HepG2 (cell line): ENCODE measurements at regions not wholly inside any gene's neighbourhood (a gene's known extent, or its start where the extent isn't known, plus 50 kb on each side); places are given as distances from the start of the nearest gene placed in this dataset.

Experiments used
- ATAC-seq: fragments of 200-7000 bp; cut with Tn5 transposase; 3 replicates; pipeline ENCODE4 v1.9.1; 2020; ENCODE audit warnings: mild to moderate bottlenecking, moderate library complexity
- BruUV-seq: library from RNA; stranded (reverse); fragments of 400-500 nt; replicated peaks from 2 replicates; lab custom pipeline; 2021; lab: Mats Ljungman, UMichigan
- CTCF ChIA-PET: fragments of 300-600 bp; formaldehyde crosslinking; extraction: SDS; loops from one replicate; lab custom pipeline; 2021; ENCODE audit warnings: low total read pairs, inconsistent platforms, low intra/inter-chr PET ratio; lab: Yijun Ruan, JAX
- POLR2A ChIA-PET: fragments of 350-600 bp; sonication (Branson Sonifier 250); formaldehyde crosslinking; loops from one replicate; lab custom pipeline; 2020; ENCODE audit warnings: antibody characterized with exemption, inconsistent platforms; lab: Yijun Ruan, JAX
- DNase-seq: peaks from one replicate; pipeline ENCODE4 v3.0.0-alpha.2; 2015; ENCODE audit warnings: low spot score
- FAIRE-seq: peaks from 3 replicates; lab custom pipeline; 2011; peaks lifted over from hg19 to GRCh38; lab: Jason Lieb, UNC
- H2AFZ ChIP-seq: one replicate; pipeline ENCODE4 v1.6.1; 2011; ENCODE audit warnings: low read length, inconsistent platforms
- H3K27ac ChIP-seq: fragments of 300-600 bp; 3 replicates; pipeline ENCODE4 v1.8.0; 2011; ENCODE audit warnings: mixed run types, mild to moderate bottlenecking, mixed read lengths, low read length, inconsistent platforms; ENCODE audit not compliant: insufficient read depth; ENCODE audit errors: extremely low read length
- H3K27me3 ChIP-seq, 2 experiments: fragments of 200-600 bp in 1 of 2; 2 replicates in 1 of 2; 3 replicates in 1 of 2; pipeline versions ENCODE4 v1.6.0 to v1.8.0; 2011; ENCODE audit warnings: low read length in 2 of 2, mild to moderate bottlenecking in 2 of 2, moderate library complexity in 2 of 2, inconsistent platforms in 1 of 2; ENCODE audit not compliant: insufficient read depth in 2 of 2, control insufficient read depth in 1 of 2
- H3K36me3 ChIP-seq, 2 experiments: fragments of 200-600 bp in 1 of 2; replicated peaks in 1 of 2; 2 replicates in 1 of 2; 3 replicates in 1 of 2; pipeline versions ENCODE4 v1.5.1 to v1.8.0; 2011; ENCODE audit warnings: low read length in 2 of 2, inconsistent platforms in 1 of 2; ENCODE audit not compliant: insufficient read depth in 2 of 2, control insufficient read depth in 1 of 2
- H3K4me1 ChIP-seq: 2 replicates; pipeline ENCODE4 v1.5.1; 2012; ENCODE audit warnings: low read length, inconsistent platforms; ENCODE audit not compliant: insufficient read depth
- H3K4me2 ChIP-seq: 2 replicates; pipeline ENCODE4 v1.6.0; 2011; ENCODE audit warnings: low read depth, low read length, inconsistent platforms
- H3K4me3 ChIP-seq, 3 experiments: fragments of 200-600 bp in 1 of 3; sonication (generic), shearing (Covaris generic) in 1 of 3; replicated peaks in 1 of 3; 2 replicates each; pipeline ENCODE4 v1.5.1; 2011 to 2016; ENCODE audit warnings: low read length in 3 of 3, inconsistent platforms in 2 of 3, low read depth in 2 of 3, mild to moderate bottlenecking in 2 of 3, control low read depth in 1 of 3, mixed read lengths in 1 of 3; ENCODE audit not compliant: insufficient read depth in 1 of 3
- H3K79me2 ChIP-seq: one replicate; pipeline ENCODE4 v1.6.1; 2011; ENCODE audit warnings: low read length, inconsistent platforms; ENCODE audit not compliant: insufficient read depth
- H3K9ac ChIP-seq: 2 replicates; pipeline ENCODE4 v1.6.0; 2011; ENCODE audit warnings: mild to moderate bottlenecking, low read depth, low read length, inconsistent platforms; ENCODE audit not compliant: insufficient read depth
- H3K9me3 ChIP-seq: 2 replicates; pipeline ENCODE4 v1.5.1; 2012; ENCODE audit warnings: mild to moderate bottlenecking, low read length
- H4K20me1 ChIP-seq: 2 replicates; pipeline ENCODE4 v1.6.0; 2011; ENCODE audit warnings: inconsistent platforms, mild to moderate bottlenecking, low read length, moderate library complexity; ENCODE audit not compliant: insufficient read depth
- ATF7-NPFF ChIP-seq: sonication (generic); formaldehyde crosslinking; IDR thresholded peaks from 2 replicates; pipeline ENCODE4 v1.8.1; 2023; ENCODE audit warnings: mild to moderate bottlenecking, low read depth, missing genetic modification reagents, moderate library complexity
- FOXO4 ChIP-seq: sonication (generic); formaldehyde crosslinking; conservative IDR thresholded peaks from 2 replicates; pipeline ENCODE4 v1.8.1; 2023; ENCODE audit warnings: missing genetic modification reagents
- HOXA7 ChIP-seq: sonication (generic); formaldehyde crosslinking; IDR thresholded peaks from 2 replicates; pipeline ENCODE4 v1.8.1; 2022; ENCODE audit warnings: mild to moderate bottlenecking, missing genetic modification reagents, moderate library complexity
- NFKB2 ChIP-seq: sonication (generic); formaldehyde crosslinking; IDR thresholded peaks from 2 replicates; pipeline ENCODE4 v1.4.0; 2020; ENCODE audit warnings: missing genetic modification reagents, borderline replicate concordance
- NFYB ChIP-seq: sonication (generic); formaldehyde crosslinking; IDR thresholded peaks from 2 replicates; pipeline ENCODE4 v1.4.0; 2020; ENCODE audit warnings: missing genetic modification reagents
- SRSF1 ChIP-seq: fragments of 200-400 bp; formaldehyde crosslinking; optimal IDR thresholded peaks from 2 replicates; pipeline ENCODE3; 2017; ENCODE audit warnings: mild to moderate bottlenecking, low read depth, low read length, moderate library complexity
- ZBTB49 ChIP-seq: sonication (generic); formaldehyde crosslinking; IDR thresholded peaks from 2 replicates; pipeline ENCODE4 v1.4.0; 2020; ENCODE audit warnings: missing genetic modification reagents, borderline replicate concordance
- ZNF780A ChIP-seq: sonication (generic); formaldehyde crosslinking; IDR thresholded peaks from 2 replicates; pipeline ENCODE4 v1.8.0; 2022; ENCODE audit warnings: mild to moderate bottlenecking, missing genetic modification reagents, moderate library complexity
- WGBS: methylation state at CpG from one replicate; pipeline ENCODE4 v1.1.6; 2017; ENCODE audit warnings: low lambda C conversion rate; 5-methylcytosine and 5-hydroxymethylcytosine counted together
- in situ Hi-C: cut with HindIII; loops from 2 replicates; pipeline ENCODE4 v1.10.0; 2017; ENCODE audit warnings: low pct_unique_long_range_greater_than_20kb; ENCODE audit not compliant: extremely low pct_ligation_motif_present
- intact Hi-C: fragments of 100-400 bp; cut with micrococcal nuclease; formaldehyde crosslinking; loops from one replicate; pipeline ENCODE4 v1.10.0; 2022; ENCODE audit not compliant: unreplicated experiment
- TF ChIP-seq, protein P1 (sequence below): fragments of 450-650 bp; IDR thresholded peaks from 2 replicates; pipeline ENCODE4 v1.6.1; 2016
- TF ChIP-seq, protein P2 (sequence below): sonication (generic); formaldehyde crosslinking; IDR thresholded peaks from 2 replicates; pipeline ENCODE4 v1.8.1; 2022; ENCODE audit warnings: mild to moderate bottlenecking, missing genetic modification reagents
- TF ChIP-seq, protein P3 (sequence below): sonication (generic); formaldehyde crosslinking; IDR thresholded peaks from 2 replicates; pipeline ENCODE4 v1.8.1; 2023; ENCODE audit warnings: missing genetic modification reagents, mild to moderate bottlenecking, borderline replicate concordance

DNA sequence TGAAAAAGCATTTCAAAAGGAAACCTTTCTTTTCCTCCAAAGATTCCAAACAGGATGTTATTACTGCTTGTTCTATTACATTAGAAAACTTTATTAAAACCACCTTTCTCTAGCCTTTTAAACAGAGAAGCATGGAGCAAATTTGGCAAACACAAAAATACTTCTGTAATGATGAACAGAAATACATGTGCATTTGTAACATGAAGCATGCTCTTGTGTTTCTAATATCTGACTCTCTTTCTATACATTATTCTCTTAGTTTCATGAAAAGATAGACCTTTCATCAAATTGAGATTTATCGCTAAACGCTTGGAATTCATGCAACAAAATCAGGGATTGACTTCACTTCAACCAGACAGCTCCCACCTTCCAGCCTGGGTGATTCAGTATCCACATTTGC, 152.8 kb upstream of the IRS2 start:
- Histone ChIP-seq H3K9ac (no peak overlapping the region), H3K4me3 (no peak overlapping the region), H3K36me3 (no peaks in the 10 kb centered on the region), H3K27ac (no peak overlapping the region), H3K27me3 (peaks cover 0 to 6% of the 10 kb centered on the region in 2 experiments; a peak in 1 of 5 replicates), H4K20me1 (no peaks in the 10 kb centered on the region), H2AFZ (no peak overlapping the region), H3K79me2 (no peaks in the 10 kb centered on the region), H3K9me3 (no peaks in the 10 kb centered on the region), H3K4me1 (no peaks in the 10 kb centered on the region), H3K4me2 (no peak overlapping the region)
- ATAC-seq (no peak), DNase-seq (no peak), FAIRE-seq (no peak)
- ChIA-PET CTCF (no interaction called here), POLR2A (no interaction called here)
- no peak for TF ChIP-seq ATF7-NPFF (CRISPR knock-in tag)
- TF ChIP-seq, protein P1, sequence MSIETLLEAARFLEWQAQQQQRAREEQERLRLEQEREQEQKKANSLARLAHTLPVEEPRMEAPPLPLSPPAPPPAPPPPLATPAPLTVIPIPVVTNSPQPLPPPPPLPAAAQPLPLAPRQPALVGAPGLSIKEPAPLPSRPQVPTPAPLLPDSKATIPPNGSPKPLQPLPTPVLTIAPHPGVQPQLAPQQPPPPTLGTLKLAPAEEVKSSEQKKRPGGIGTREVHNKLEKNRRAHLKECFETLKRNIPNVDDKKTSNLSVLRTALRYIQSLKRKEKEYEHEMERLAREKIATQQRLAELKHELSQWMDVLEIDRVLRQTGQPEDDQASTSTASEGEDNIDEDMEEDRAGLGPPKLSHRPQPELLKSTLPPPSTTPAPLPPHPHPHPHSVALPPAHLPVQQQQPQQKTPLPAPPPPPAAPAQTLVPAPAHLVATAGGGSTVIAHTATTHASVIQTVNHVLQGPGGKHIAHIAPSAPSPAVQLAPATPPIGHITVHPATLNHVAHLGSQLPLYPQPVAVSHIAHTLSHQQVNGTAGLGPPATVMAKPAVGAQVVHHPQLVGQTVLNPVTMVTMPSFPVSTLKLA: peak; percentile 28; the same call in 1 of the 2 replicates
- intact Hi-C loops: no loop called here
- WGBS: 91% methylated on average over 2 of the region's 2 CpGs
- no TSS peak for BruUV-seq
- in situ Hi-C loops: no loop called here

GRCh38 chr13:109938255-109938936, 152.0 kb upstream of the IRS2 start:
- no peak overlapping the region for H2AFZ ChIP-seq
- no TSS peak for BruUV-seq
- no peak for DNase-seq
- in situ Hi-C loops (no loop called here), intact Hi-C loops (no loop called here)
- H3K4me3 ChIP-seq: no peak overlapping the region
- no peak overlapping the region for H3K9ac ChIP-seq
- H3K9me3 ChIP-seq: no peaks in the 10 kb centered on the region
- no peaks in the 10 kb centered on the region for H4K20me1 ChIP-seq
- FAIRE-seq: no peak
- H3K27ac ChIP-seq: no peak overlapping the region
- CTCF ChIA-PET: no interaction called here
- ATAC-seq: no peak
- POLR2A ChIA-PET: no interaction called here
- peaks cover 0 to 6% of the 10 kb centered on the region in 2 experiments; a peak in 1 of 5 replicates for H3K27me3 ChIP-seq
- H3K4me2 ChIP-seq: no peak overlapping the region
- no peaks in the 10 kb centered on the region for H3K4me1 ChIP-seq
- H3K79me2 ChIP-seq: no peaks in the 10 kb centered on the region
- WGBS: 47% methylated on average over 9 of the region's 10 CpGs
- H3K36me3 ChIP-seq: no peaks in the 10 kb centered on the region
- TF ChIP-seq, protein P2, sequence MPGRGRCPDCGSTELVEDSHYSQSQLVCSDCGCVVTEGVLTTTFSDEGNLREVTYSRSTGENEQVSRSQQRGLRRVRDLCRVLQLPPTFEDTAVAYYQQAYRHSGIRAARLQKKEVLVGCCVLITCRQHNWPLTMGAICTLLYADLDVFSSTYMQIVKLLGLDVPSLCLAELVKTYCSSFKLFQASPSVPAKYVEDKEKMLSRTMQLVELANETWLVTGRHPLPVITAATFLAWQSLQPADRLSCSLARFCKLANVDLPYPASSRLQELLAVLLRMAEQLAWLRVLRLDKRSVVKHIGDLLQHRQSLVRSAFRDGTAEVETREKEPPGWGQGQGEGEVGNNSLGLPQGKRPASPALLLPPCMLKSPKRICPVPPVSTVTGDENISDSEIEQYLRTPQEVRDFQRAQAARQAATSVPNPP: no peak
- no peak for TF ChIP-seq FOXO4 (CRISPR knock-in tag)
- no peak for TF ChIP-seq SRSF1
- no peak for TF ChIP-seq HOXA7
- TF ChIP-seq NFKB2 (CRISPR knock-in tag): no peak
- no peak for TF ChIP-seq NFYB
- TF ChIP-seq ZBTB49 (CRISPR knock-in tag): no peak
- TF ChIP-seq, protein P3, sequence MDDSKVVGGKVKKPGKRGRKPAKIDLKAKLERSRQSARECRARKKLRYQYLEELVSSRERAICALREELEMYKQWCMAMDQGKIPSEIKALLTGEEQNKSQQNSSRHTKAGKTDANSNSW (CRISPR knock-in tag): no peak
- TF ChIP-seq ZNF780A: no peak
